ENCODE measurements at regions not wholly inside any gene's neighbourhood (a gene's known extent, or its start where the extent isn't known, plus 50 kb on each side); places are given as distances from the start of the nearest gene placed in this dataset.

- Mint-ChIP-seq H3K27ac (ENCODE audit: low read depth, unreplicated experiment) (no peak overlapping the region), H3K27me3 (ENCODE audit: insufficient read depth, unreplicated experiment) (peaks cover 42% of the 10 kb centered on the region), H3K4me1 (ENCODE audit: insufficient read depth, unreplicated experiment) (no peaks in the 10 kb centered on the region), H3K9me3 (ENCODE audit: unreplicated experiment) (no peaks in the 10 kb centered on the region), H3K36me3 (ENCODE audit: insufficient read depth, unreplicated experiment) (no peaks in the 10 kb centered on the region), H3K4me3 (ENCODE audit: unreplicated experiment) (no peak overlapping the region)
- CTCF ChIA-PET: no interaction called here
- no TSS peak for BruUV-seq (replicated peaks)
- POLR2A ChIA-PET: no interaction called here
- no peak for DNase-seq (ENCODE audit: unreplicated experiment)
- intact Hi-C loops (cut with micrococcal nuclease): no loop called here
- TF ChIP-seq CTCF (IDR thresholded peaks at IDR 0.05; ENCODE audit: unreplicated experiment): no peak
Measured at GRCh38 chr13:70370924-70371323, 262.7 kb upstream of the KLHL1 start.

- DNase-seq (ENCODE audit: unreplicated experiment): no peak
- POLR2A ChIA-PET: no interaction called here
- Mint-ChIP-seq H3K36me3 (ENCODE audit: insufficient read depth, unreplicated experiment) (no peaks in the 10 kb centered on the region), H3K27me3 (ENCODE audit: insufficient read depth, unreplicated experiment) (peaks cover 47% of the 10 kb centered on the region), H3K27ac (ENCODE audit: low read depth, unreplicated experiment) (no peak overlapping the region), H3K4me3 (ENCODE audit: unreplicated experiment) (no peak overlapping the region), H3K9me3 (ENCODE audit: unreplicated experiment) (no peaks in the 10 kb centered on the region), H3K4me1 (ENCODE audit: insufficient read depth, unreplicated experiment) (no peaks in the 10 kb centered on the region)
- TF ChIP-seq CTCF (IDR thresholded peaks at IDR 0.05; ENCODE audit: unreplicated experiment): no peak
- CTCF ChIA-PET: no interaction called here
- BruUV-seq (replicated peaks): no TSS peak
- intact Hi-C loops (cut with micrococcal nuclease): no loop called here
Measured at GRCh38 chr13:70366720-70367119, 258.5 kb upstream of the KLHL1 start.

GRCh38 chr13:70363991-70364390 lies 255.7 kb upstream of the KLHL1 start:
- Mint-ChIP-seq H3K9me3 (ENCODE audit: unreplicated experiment) (no peaks in the 10 kb centered on the region), H3K4me1 (ENCODE audit: insufficient read depth, unreplicated experiment) (no peaks in the 10 kb centered on the region), H3K36me3 (ENCODE audit: insufficient read depth, unreplicated experiment) (no peaks in the 10 kb centered on the region), H3K4me3 (ENCODE audit: unreplicated experiment) (no peak overlapping the region), H3K27ac (ENCODE audit: low read depth, unreplicated experiment) (no peak overlapping the region), H3K27me3 (ENCODE audit: insufficient read depth, unreplicated experiment) (peaks cover 21% of the 10 kb centered on the region)
- BruUV-seq (replicated peaks): no TSS peak
- no peak for DNase-seq (ENCODE audit: unreplicated experiment)
- intact Hi-C loops (cut with micrococcal nuclease): no loop called here
- ChIA-PET POLR2A (no interaction called here), CTCF (no interaction called here)
- no peak for TF ChIP-seq CTCF (IDR thresholded peaks at IDR 0.05; ENCODE audit: unreplicated experiment)

- ChIA-PET CTCF (interaction anchor here (0.6 kb wide), 1 partner anchor 105 kb away, joined by 3 read pairs; no protein-coding TSS in a partner anchor), POLR2A (no interaction called here)
- no peak for DNase-seq (ENCODE audit: unreplicated experiment)
- H3K27me3 Mint-ChIP-seq (ENCODE audit: insufficient read depth, unreplicated experiment): peaks cover 21% of the 10 kb centered on the region
- no peak overlapping the region for H3K4me3 Mint-ChIP-seq (ENCODE audit: unreplicated experiment)
- no peaks in the 10 kb centered on the region for H3K36me3 Mint-ChIP-seq (ENCODE audit: insufficient read depth, unreplicated experiment)
- H3K4me1 Mint-ChIP-seq (ENCODE audit: insufficient read depth, unreplicated experiment): no peaks in the 10 kb centered on the region
- TF ChIP-seq CTCF (IDR thresholded peaks at IDR 0.05; ENCODE audit: unreplicated experiment): no peak
- intact Hi-C loops (cut with micrococcal nuclease): no loop called here
- no peaks in the 10 kb centered on the region for H3K9me3 Mint-ChIP-seq (ENCODE audit: unreplicated experiment)
- H3K27ac Mint-ChIP-seq (ENCODE audit: low read depth, unreplicated experiment): no peak overlapping the region
- BruUV-seq (replicated peaks): no TSS peak
Measured at GRCh38 chr13:70362820-70363570, 254.7 kb upstream of the KLHL1 start.

Measured in MCF 10A (cell line).